ENCODE measurements at regions not wholly inside any gene's neighbourhood (a gene's known extent, or its start where the extent isn't known, plus 50 kb on each side); places are given as distances from the start of the nearest gene placed in this dataset.
A peak's percentile ranks its signal among the peaks of the same experiment; 100 is the strongest.

GRCh38 chr5:54649041-54649504 lies 131.5 kb downstream of the SNX18 start:
- DNase-seq (ENCODE audit: low spot score) = no peak
- H4K20me1 ChIP-seq (ENCODE audit: insufficient read depth, low read length) = no peaks in the 10 kb centered on the region
- POLR2A ChIA-PET = interaction anchor here (0.6 to 1.4 kb wide), 5 partner anchors 8 to 1765 kb away, joined by 3 to 5 read pairs (median 3); no protein-coding TSS in a partner anchor
- CTCF ChIA-PET (ENCODE audit: unreplicated experiment) = no interaction called here
- BruUV-seq (replicated peaks) = no TSS peak
- TF ChIP-seq EZH2phosphoT487 (IDR thresholded peaks at IDR 0.05; ENCODE audit: borderline replicate concordance, low read depth, low read length) (no peak), CTCF (conservative IDR thresholded peaks at IDR 0.05; ENCODE audit: low read length) (no peak)
- no peaks in the 10 kb centered on the region for H3K9me3 ChIP-seq (ENCODE audit: low read length)
- no peaks in the 10 kb centered on the region for H3K79me2 ChIP-seq (ENCODE audit: insufficient read depth, low read depth, low read length)
- H3K36me3 ChIP-seq (ENCODE audit: insufficient read depth, low read length) = no peaks in the 10 kb centered on the region
- intact Hi-C loops (cut with micrococcal nuclease; ENCODE audit: unreplicated experiment) = no loop called here
- H3K9me2 ChIP-seq (ENCODE audit: insufficient read depth, low read length) = no peaks in the 10 kb centered on the region
- no peak overlapping the region for H3K27ac ChIP-seq (ENCODE audit: low read depth, low read length, poor library complexity, severe bottlenecking)
- H3K4me2 ChIP-seq (ENCODE audit: low read length) = no peak overlapping the region
- peaks cover 37% of the 10 kb centered on the region for H3K4me1 ChIP-seq (ENCODE audit: insufficient read depth, low read length, poor library complexity, severe bottlenecking)
- H3K4me3 ChIP-seq (ENCODE audit: low read depth, low read length, poor library complexity, severe bottlenecking) = no peak overlapping the region
- no peak overlapping the region for H2AFZ ChIP-seq (ENCODE audit: low read length)

DNA sequence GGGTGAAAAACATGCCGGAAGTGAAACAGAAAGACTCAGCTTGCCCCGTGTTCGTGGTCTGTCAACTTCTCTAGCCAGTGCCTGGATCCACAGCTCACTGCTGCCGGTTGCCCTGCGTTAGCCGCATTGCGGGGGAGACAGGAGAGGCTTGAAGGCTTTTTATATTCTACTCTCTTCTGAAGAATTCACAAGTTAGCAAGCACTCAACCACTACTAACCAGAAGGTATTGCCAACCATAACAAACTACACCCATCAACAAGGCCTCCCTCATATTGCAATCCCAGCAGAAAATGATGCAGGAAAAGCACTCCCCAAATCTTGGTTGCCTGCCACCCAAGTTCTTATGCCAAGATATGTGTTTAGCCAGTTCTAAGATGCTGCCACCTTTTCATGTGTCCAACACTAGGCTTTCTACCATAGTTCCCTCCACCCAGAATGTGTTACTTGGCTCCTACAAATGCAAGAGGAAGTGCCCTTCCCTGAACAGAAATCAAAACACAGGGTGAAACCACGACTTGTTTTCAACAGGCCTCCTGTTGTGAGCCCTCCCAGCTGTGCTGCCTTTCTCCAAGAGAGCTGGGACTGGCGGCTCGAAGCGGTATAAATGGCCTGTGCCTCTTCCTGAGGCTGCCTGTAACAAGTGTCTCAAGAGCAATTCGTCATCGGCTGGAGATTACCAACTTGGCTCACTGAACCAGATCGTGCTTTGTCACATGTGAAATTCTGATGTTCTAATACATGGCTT lies 129.0 kb downstream of the SNX18 start:
- Histone ChIP-seq H3K36me3 (ENCODE audit: insufficient read depth, low read length) (no peaks in the 10 kb centered on the region), H4K20me1 (ENCODE audit: insufficient read depth, low read length) (no peaks in the 10 kb centered on the region), H3K27ac (ENCODE audit: low read depth, low read length, poor library complexity, severe bottlenecking) (peak overlapping the region; percentile 98), H3K9me2 (ENCODE audit: insufficient read depth, low read length) (no peaks in the 10 kb centered on the region), H3K4me2 (ENCODE audit: low read length) (peak overlapping the region; percentile 91), H3K9me3 (ENCODE audit: low read length) (no peaks in the 10 kb centered on the region), H3K4me3 (ENCODE audit: low read depth, low read length, poor library complexity, severe bottlenecking) (peak overlapping the region; percentile 62), H3K79me2 (ENCODE audit: insufficient read depth, low read depth, low read length) (no peaks in the 10 kb centered on the region), H2AFZ (ENCODE audit: low read length) (peak overlapping the region; percentile 93), H3K4me1 (ENCODE audit: insufficient read depth, low read length, poor library complexity, severe bottlenecking) (peaks cover 37% of the 10 kb centered on the region)
- ChIA-PET POLR2A (interaction anchor here (0.7 to 2.3 kb wide), 6 partner anchors 9 to 87 kb away, joined by 3 to 7 read pairs (median 3); no protein-coding TSS in a partner anchor), CTCF (ENCODE audit: unreplicated experiment) (interaction anchor here (0.6 to 1.4 kb wide), 2 partner anchors 22 to 198 kb away, joined by 3 to 4 read pairs; no protein-coding TSS in a partner anchor)
- TSS peak; percentile 71 for BruUV-seq (replicated peaks)
- intact Hi-C loops (cut with micrococcal nuclease; ENCODE audit: unreplicated experiment) = loop anchor here (1.0 to 2.0 kb wide), 2 partner anchors 129 to 198 kb away; partner anchors contain the start of gene SNX18
- peak; percentile 91 for DNase-seq (ENCODE audit: low spot score)
- TF ChIP-seq CTCF (conservative IDR thresholded peaks at IDR 0.05; ENCODE audit: low read length) (no peak), EZH2phosphoT487 (IDR thresholded peaks at IDR 0.05; ENCODE audit: borderline replicate concordance, low read depth, low read length) (no peak)
